ENCODE measurements at regions not wholly inside any gene's neighbourhood (a gene's known extent, or its start where the extent isn't known, plus 50 kb on each side); places are given as distances from the start of the nearest gene placed in this dataset.

GRCh38 chr4:34676400-34676799, 1567.9 kb downstream of the ARAP2 start:
- Mint-ChIP-seq H3K4me3 (no peak overlapping the region), H3K4me1 (no peaks in the 10 kb centered on the region), H3K27me3 (no peaks in the 10 kb centered on the region), H3K36me3 (no peaks in the 10 kb centered on the region), H3K9me3 (peaks cover 4% of the 10 kb centered on the region), H3K27ac (no peak overlapping the region)
- DNase-seq = no peak

- H3K27me3 Mint-ChIP-seq = no peaks in the 10 kb centered on the region
- no peak overlapping the region for H3K27ac Mint-ChIP-seq
- H3K4me1 Mint-ChIP-seq = no peaks in the 10 kb centered on the region
- no peaks in the 10 kb centered on the region for H3K36me3 Mint-ChIP-seq
- DNase-seq = no peak
- H3K4me3 Mint-ChIP-seq = no peak overlapping the region
- peaks cover 3% of the 10 kb centered on the region for H3K9me3 Mint-ChIP-seq
These were observed 1565.9 kb downstream of the ARAP2 start for GRCh38 chr4:34678431-34678830.

GRCh38 chr4:34679228-34679627, 1565.1 kb downstream of the ARAP2 start:
- Mint-ChIP-seq H3K27ac (no peak overlapping the region), H3K4me1 (no peaks in the 10 kb centered on the region), H3K36me3 (no peaks in the 10 kb centered on the region), H3K27me3 (no peaks in the 10 kb centered on the region), H3K9me3 (peaks cover 3% of the 10 kb centered on the region), H3K4me3 (no peak overlapping the region)
- DNase-seq = no peak

- H3K27me3 Mint-ChIP-seq = no peaks in the 10 kb centered on the region
These were observed 1534.8 kb downstream of the ARAP2 start for GRCh38 chr4:34709564-34709963.

GRCh38 chr4:34718576-34719245, 1525.6 kb downstream of the ARAP2 start:
- no peaks in the 10 kb centered on the region for H3K27me3 Mint-ChIP-seq
- peaks cover 2% of the 10 kb centered on the region for H3K9me3 Mint-ChIP-seq
- no peaks in the 10 kb centered on the region for H3K36me3 Mint-ChIP-seq
- H3K4me3 Mint-ChIP-seq = no peak overlapping the region
- H3K4me1 Mint-ChIP-seq = no peaks in the 10 kb centered on the region
- H3K27ac Mint-ChIP-seq = no peak overlapping the region
- DNase-seq = no peak

More at GRCh38 chr4:34709564-34709963, 1534.8 kb downstream of the ARAP2 start:
- Mint-ChIP-seq H3K36me3 (no peaks in the 10 kb centered on the region), H3K4me3 (no peak overlapping the region), H3K9me3 (peaks cover 7% of the 10 kb centered on the region), H3K27ac (no peak overlapping the region), H3K4me1 (no peaks in the 10 kb centered on the region)
- no peak for DNase-seq

- H3K27ac Mint-ChIP-seq = no peak overlapping the region
- no peak for DNase-seq
- H3K27me3 Mint-ChIP-seq = no peaks in the 10 kb centered on the region
- H3K9me3 Mint-ChIP-seq = peaks cover 2% of the 10 kb centered on the region
- no peak overlapping the region for H3K4me3 Mint-ChIP-seq
- no peaks in the 10 kb centered on the region for H3K4me1 Mint-ChIP-seq
- H3K36me3 Mint-ChIP-seq = no peaks in the 10 kb centered on the region
These were observed 1523.7 kb downstream of the ARAP2 start for GRCh38 chr4:34720571-34720970.

- Mint-ChIP-seq H3K27ac (no peak overlapping the region), H3K4me1 (no peaks in the 10 kb centered on the region), H3K27me3 (no peaks in the 10 kb centered on the region), H3K9me3 (peaks cover 2% of the 10 kb centered on the region), H3K4me3 (no peak overlapping the region), H3K36me3 (no peaks in the 10 kb centered on the region)
- no peak for DNase-seq
These were observed 1522.5 kb downstream of the ARAP2 start for GRCh38 chr4:34721835-34722234.

GRCh38 chr4:34723605-34724004, 1520.7 kb downstream of the ARAP2 start:
- Mint-ChIP-seq H3K9me3 (peaks cover 4% of the 10 kb centered on the region), H3K27ac (no peak overlapping the region), H3K4me3 (no peak overlapping the region), H3K27me3 (no peaks in the 10 kb centered on the region), H3K36me3 (no peaks in the 10 kb centered on the region), H3K4me1 (no peaks in the 10 kb centered on the region)
- no peak for DNase-seq

GRCh38 chr4:34724491-34724890, 1519.8 kb downstream of the ARAP2 start:
- Mint-ChIP-seq H3K4me3 (no peak overlapping the region), H3K4me1 (no peaks in the 10 kb centered on the region), H3K36me3 (no peaks in the 10 kb centered on the region), H3K27ac (no peak overlapping the region), H3K27me3 (no peaks in the 10 kb centered on the region), H3K9me3 (peaks cover 5% of the 10 kb centered on the region)
- DNase-seq = no peak

GRCh38 chr4:34731070-34731469, 1513.2 kb downstream of the ARAP2 start:
- Mint-ChIP-seq H3K9me3 (peaks cover 4% of the 10 kb centered on the region), H3K36me3 (no peaks in the 10 kb centered on the region), H3K4me3 (no peak overlapping the region), H3K27ac (no peak overlapping the region), H3K4me1 (no peaks in the 10 kb centered on the region), H3K27me3 (no peaks in the 10 kb centered on the region)
- no peak for DNase-seq

GRCh38 chr4:34732176-34732950, 1512.0 kb downstream of the ARAP2 start:
- H3K4me3 Mint-ChIP-seq = no peak overlapping the region
- H3K4me1 Mint-ChIP-seq = no peaks in the 10 kb centered on the region
- H3K27me3 Mint-ChIP-seq = no peaks in the 10 kb centered on the region
- no peak overlapping the region for H3K27ac Mint-ChIP-seq
- DNase-seq = no peak
- H3K9me3 Mint-ChIP-seq = peaks cover 4% of the 10 kb centered on the region
- no peaks in the 10 kb centered on the region for H3K36me3 Mint-ChIP-seq

GRCh38 chr4:34733185-34733941, 1511.0 kb downstream of the ARAP2 start:
- no peak for DNase-seq
- Mint-ChIP-seq H3K4me3 (no peak overlapping the region), H3K36me3 (no peaks in the 10 kb centered on the region), H3K27me3 (no peaks in the 10 kb centered on the region), H3K27ac (no peak overlapping the region), H3K9me3 (peaks cover 4% of the 10 kb centered on the region), H3K4me1 (no peaks in the 10 kb centered on the region)

- no peak overlapping the region for H3K4me3 Mint-ChIP-seq
- no peak for DNase-seq
- no peaks in the 10 kb centered on the region for H3K4me1 Mint-ChIP-seq
- H3K27ac Mint-ChIP-seq = no peak overlapping the region
- H3K27me3 Mint-ChIP-seq = no peaks in the 10 kb centered on the region
- no peaks in the 10 kb centered on the region for H3K9me3 Mint-ChIP-seq
- no peaks in the 10 kb centered on the region for H3K36me3 Mint-ChIP-seq
These were observed 1477.4 kb downstream of the ARAP2 start for GRCh38 chr4:34766935-34767334.

GRCh38 chr4:34767407-34767806, 1476.9 kb downstream of the ARAP2 start:
- no peak overlapping the region for H3K4me3 Mint-ChIP-seq
- H3K27ac Mint-ChIP-seq = no peak overlapping the region
- no peaks in the 10 kb centered on the region for H3K27me3 Mint-ChIP-seq

GRCh38 chr4:34771632-34772031, 1472.7 kb downstream of the ARAP2 start:
- Mint-ChIP-seq H3K9me3 (peaks cover 3% of the 10 kb centered on the region), H3K4me3 (no peak overlapping the region), H3K36me3 (no peaks in the 10 kb centered on the region), H3K4me1 (no peaks in the 10 kb centered on the region), H3K27me3 (no peaks in the 10 kb centered on the region), H3K27ac (no peak overlapping the region)
- no peak for DNase-seq

More at GRCh38 chr4:34767407-34767806, 1476.9 kb downstream of the ARAP2 start:
- Mint-ChIP-seq H3K9me3 (no peaks in the 10 kb centered on the region), H3K4me1 (no peaks in the 10 kb centered on the region), H3K36me3 (no peaks in the 10 kb centered on the region)
- DNase-seq = no peak
